GM21737 (cell line): ENCODE measurements at regions not wholly inside any gene's neighbourhood (a gene's known extent, or its start where the extent isn't known, plus 50 kb on each side); places are given as distances from the start of the nearest gene placed in this dataset.

Source experiments
- ATAC-seq: cut with Tn5 transposase; IDR thresholded peaks from one replicate; pipeline ENCODE4 v1.9.1; 2021; ENCODE audit warnings: mild to moderate bottlenecking, moderate library complexity; ENCODE audit not compliant: unreplicated experiment

DNA sequence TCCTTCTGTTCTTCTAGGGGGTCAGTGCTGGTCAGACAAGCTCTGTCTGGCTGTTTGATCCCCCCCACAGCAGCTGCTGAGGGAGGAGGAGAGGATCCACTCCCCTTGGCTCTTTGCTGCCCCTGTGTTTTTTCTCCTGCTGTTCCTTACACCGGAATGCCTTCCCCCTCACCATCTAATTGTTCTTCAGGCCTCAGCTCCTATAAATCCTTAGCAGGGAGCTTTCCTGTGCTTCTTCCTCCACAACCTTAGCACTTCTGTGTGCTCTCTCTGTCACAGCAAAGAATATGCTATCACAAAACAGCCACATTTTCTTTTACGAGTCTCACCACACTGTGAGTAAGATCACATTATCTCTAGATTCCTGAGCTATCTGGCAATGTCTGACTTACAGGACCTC lies 196.6 kb downstream of the OTOR start:
- ATAC-seq, result no peak

GRCh38 chr20:16945619-16946018 lies 197.5 kb downstream of the OTOR start:
- no peak for ATAC-seq

- no peak for ATAC-seq
Measured at GRCh38 chr20:16946097-16946496, 197.9 kb downstream of the OTOR start.

DNA sequence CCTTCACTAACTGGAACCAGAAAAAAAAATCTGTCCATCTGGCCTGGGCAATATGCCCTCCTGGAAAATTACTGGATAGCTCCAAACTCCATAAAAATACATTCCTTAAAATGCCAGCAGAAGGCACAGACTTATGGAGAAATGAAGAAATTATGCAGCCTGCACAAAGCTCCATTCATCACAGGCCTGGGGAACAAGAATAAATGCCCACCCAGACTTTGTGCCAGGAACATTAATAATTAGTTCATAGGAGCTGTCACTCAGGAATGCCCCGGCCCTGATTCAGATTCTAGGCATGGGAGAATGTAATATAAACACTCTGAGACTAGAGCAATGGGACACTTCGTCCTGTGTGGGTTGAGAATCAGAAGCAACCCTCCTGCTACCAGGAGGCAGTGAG lies 199.3 kb downstream of the OTOR start:
- ATAC-seq, result no peak

GRCh38 chr20:16951876-16952275 lies 203.7 kb downstream of the OTOR start:
- ATAC-seq, result no peak

DNA sequence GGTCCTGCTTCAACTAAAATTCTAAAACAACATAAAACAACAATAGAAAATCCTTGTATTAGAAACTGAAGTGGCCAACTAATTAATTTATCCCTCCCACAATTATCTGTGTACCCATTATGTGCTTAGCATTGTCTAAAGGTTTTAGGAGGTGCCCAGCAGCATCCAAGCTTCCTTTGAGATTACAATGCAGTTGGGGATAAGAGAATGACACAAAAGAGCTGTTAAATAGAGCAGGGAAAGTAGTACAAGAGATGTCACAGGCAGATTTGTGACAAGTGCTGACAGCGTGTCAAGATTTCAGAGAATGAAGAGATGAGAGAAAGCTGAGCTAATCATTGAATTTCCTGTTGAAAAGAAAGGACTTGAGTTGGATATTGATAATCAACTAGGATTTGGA lies 204.8 kb downstream of the OTOR start:
- no peak for ATAC-seq

DNA sequence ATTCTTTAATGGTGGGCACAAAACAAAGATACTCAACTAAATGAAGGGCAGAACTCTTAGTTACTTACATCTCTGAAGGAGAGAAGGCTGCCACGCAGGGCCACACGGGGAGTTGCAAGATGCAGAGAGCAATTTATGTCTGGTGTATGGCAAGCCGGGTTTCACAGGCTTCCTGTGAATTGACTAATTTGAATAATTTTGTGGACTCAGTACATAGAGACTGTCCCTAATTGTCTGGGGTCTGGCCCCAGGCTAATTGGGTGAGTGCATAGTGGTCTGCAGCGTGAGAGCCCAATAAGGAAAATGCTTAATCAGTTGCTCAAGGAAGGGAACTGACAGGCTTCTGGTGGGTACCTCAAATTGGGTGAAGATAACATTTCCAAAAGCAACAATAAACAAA lies 205.7 kb downstream of the OTOR start:
- no peak for ATAC-seq

DNA sequence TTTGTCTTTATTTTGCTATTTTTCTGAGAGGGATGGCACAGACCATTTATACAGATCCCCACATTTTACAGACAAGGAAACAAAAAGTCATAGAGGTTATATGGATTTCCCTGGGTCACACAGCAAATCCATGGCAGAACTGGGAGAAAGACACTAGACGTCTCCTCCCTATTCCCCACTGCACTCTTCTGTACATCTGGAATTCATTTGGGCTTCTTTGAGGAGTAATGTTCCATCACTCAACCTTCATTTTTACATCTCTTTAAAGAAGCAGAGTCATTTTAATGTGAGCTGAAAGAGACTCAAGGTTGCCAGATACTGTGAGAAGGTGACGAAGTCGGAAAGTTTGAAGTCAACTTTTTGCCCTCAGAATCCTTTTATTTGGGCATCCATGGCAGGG lies 207.3 kb downstream of the OTOR start:
- ATAC-seq, result no peak

GRCh38 chr20:16955971-16956370 lies 207.8 kb downstream of the OTOR start:
- no peak for ATAC-seq

- ATAC-seq, result no peak
Measured at GRCh38 chr20:16965401-16965800, 217.2 kb downstream of the OTOR start.

- no peak for ATAC-seq
Measured at GRCh38 chr20:16966276-16966880, 218.2 kb downstream of the OTOR start.

- no peak for ATAC-seq
Measured at GRCh38 chr20:16968099-16968498, 219.9 kb downstream of the OTOR start.

DNA sequence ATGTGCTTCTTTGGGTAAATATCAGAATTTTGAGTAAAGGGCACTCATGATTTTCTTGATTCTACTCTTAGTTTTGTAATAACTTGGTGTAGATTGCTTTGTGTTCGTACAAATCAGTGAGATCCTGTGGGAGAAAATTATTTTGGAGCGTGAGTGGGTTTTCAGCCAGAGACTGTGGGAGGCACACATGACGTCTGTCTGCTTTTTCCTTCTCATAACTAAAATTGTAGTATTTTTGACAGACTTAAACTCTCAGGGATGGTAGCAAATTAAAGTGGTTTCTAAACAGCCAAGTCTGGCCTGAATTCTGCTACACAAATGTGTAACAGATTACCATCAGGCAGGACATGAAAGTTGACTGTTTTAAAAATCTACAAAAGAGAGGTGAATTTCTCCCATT lies 222.6 kb downstream of the OTOR start:
- ATAC-seq, result no peak

- no peak for ATAC-seq
Measured at GRCh38 chr20:16974080-16974854, 226.1 kb downstream of the OTOR start.

DNA sequence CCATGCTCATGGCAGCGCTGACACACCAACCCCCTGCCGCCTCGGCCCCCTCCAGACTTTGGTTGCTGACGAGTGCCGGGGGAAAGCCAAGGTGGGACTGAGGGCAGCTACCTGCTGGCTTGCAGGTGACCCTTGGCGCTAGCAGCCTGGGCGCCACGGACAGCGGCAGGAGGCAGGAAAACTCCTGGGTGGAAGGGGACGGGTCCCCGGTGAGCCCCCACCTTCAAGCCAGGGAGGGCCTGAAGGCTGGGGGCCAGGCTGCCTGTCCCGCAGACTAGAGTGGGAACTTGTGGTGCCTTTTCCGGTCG lies 226.7 kb downstream of the OTOR start:
- ATAC-seq, result no peak

DNA sequence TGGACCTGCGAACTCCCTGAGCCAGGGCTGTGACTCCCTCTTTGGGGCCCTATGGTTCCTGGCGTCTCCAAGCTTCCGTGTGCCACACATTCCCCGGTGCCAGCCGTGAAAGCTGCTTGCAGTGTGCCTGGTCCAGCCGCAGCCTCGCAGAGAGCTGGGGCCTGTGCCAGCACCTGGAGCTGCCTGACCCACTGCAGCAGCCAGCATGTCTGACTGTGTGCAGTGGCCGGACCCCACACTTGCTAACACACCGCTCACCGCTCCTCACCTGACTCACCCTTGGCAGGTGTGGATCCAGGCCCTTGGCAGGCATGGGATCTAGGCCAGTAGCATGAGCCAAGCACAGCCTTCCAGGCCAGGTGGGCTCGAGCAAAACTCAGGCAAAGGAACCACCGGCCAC lies 227.5 kb downstream of the OTOR start:
- ATAC-seq, result no peak

- no peak for ATAC-seq
Measured at GRCh38 chr20:16978497-16978896, 230.3 kb downstream of the OTOR start.

DNA sequence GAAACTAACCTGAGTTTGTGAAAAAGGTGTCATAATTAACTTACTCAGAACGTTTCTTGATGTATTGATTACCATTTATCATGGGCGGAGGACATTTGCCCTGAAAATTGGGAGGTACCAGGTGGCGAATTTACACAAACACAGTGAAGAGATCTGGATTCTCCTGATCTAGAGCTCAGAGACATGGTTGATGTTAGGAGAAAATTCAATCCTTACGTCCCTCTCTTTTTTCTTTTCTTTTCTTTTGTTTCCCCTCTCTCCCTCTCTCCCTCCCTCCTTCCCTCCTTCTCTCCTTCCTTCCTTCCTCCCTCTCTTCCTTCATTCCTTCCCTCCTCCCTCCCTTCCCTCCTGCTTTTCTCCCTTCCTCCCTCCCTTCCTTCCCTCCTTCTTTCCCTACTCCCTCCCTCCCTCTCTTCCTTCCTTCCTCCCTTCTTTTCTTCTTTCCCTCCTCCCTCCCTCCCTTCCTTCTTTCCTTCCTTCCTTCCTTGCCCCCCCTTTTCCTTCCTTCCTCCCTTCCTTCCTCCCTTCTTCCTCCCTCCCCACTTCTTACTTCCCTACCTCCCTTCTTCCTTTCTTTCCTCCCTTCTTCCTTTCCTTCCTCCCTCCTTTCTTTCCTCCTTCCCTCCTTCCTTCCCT lies 234.1 kb downstream of the OTOR start:
- ATAC-seq, result no peak

GRCh38 chr20:16984481-16984880 lies 236.3 kb downstream of the OTOR start:
- ATAC-seq, result no peak

- ATAC-seq, result no peak
Measured at GRCh38 chr20:17003170-17003870, 223.5 kb upstream of the PCSK2 start.

DNA sequence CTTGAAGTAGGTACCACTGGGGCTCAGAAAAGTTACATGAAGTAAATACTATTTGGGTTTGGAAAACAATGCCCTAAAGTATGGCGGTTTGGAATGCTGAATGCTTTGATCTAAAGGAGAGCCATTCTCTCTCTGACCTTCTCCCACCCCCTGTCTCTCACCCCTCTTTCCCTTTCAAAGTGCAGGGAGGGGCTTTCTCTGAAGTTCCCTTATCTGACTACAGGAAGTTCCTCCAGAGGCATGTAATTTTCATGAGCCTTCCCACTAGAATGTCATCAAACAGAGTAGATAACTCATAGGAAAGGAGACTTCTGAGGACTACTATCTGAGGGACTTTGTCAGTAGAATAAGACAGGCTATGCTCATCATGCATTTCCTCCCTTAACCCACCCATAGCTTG lies 216.7 kb upstream of the PCSK2 start:
- no peak for ATAC-seq
